ENCODE measurements at regions not wholly inside any gene's neighbourhood (a gene's known extent, or its start where the extent isn't known, plus 50 kb on each side); places are given as distances from the start of the nearest gene placed in this dataset.

GRCh38 chr13:91295712-91296410 lies 51.6 kb upstream of the MIR17HG start:
- DNase-seq = no peak

DNA sequence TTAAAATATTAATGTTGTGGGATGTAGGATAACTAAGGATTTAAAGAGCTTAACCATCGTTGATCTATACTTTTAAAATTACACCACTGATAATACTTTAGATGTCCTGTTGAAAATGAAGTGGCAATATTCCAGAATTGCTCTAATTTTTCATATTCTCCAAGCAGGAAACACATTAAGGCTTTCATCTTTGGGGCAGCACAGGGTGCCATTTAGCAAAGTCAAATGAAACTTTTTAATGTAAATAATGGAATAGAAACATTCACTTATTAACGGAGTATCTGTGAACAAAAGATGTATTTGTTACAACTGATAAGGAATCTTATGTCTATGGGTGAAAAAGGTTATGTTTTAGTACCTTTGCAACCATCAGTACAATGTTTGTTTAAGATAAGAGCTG lies 50.0 kb upstream of the MIR17HG start:
- DNase-seq = no peak
